Epithelial cell of esophagus (primary cell): ENCODE measurements at regions not wholly inside any gene's neighbourhood (a gene's known extent, or its start where the extent isn't known, plus 50 kb on each side); places are given as distances from the start of the nearest gene placed in this dataset.

Source experiments
- DNase-seq: peaks from one replicate; pipeline ENCODE4 v3.0.0; 2010; ENCODE audit warnings: low read depth
- H3K4me3 ChIP-seq: 2 replicates; pipeline ENCODE4 v1.5.1; 2011; ENCODE audit warnings: mild to moderate bottlenecking, low read length, control low read depth
- CTCF ChIP-seq: IDR thresholded peaks from 2 replicates; pipeline ENCODE4 v1.5.1; 2011; ENCODE audit warnings: low read depth, mild to moderate bottlenecking, low read length, control low read depth, inconsistent platforms; ENCODE audit not compliant: insufficient read depth; ENCODE audit errors: missing control alignments

GRCh38 chr20:50343490-50344179 is 153.0 kb downstream of the CEBPB start:
- no peak for DNase-seq
- no peak overlapping the region for H3K4me3 ChIP-seq
- TF ChIP-seq CTCF = no peak

GRCh38 chr20:50344232-50345071 is 153.8 kb downstream of the CEBPB start:
- H3K4me3 ChIP-seq = no peak overlapping the region
- peak; percentile 10 for TF ChIP-seq CTCF
- DNase-seq = no peak

GRCh38 chr20:50345712-50346373 is 155.2 kb downstream of the CEBPB start:
- TF ChIP-seq CTCF = no peak
- H3K4me3 ChIP-seq = no peak overlapping the region

GRCh38 chr20:50346374-50347283 is 156.0 kb downstream of the CEBPB start:
- DNase-seq = peak; percentile 73
- H3K4me3 ChIP-seq = no peak overlapping the region
- TF ChIP-seq CTCF = no peak

More at GRCh38 chr20:50345712-50346373, 155.2 kb downstream of the CEBPB start:
- no peak for DNase-seq

GRCh38 chr20:50347284-50348063 is 156.8 kb downstream of the CEBPB start:
- no peak for TF ChIP-seq CTCF
- no peak for DNase-seq
- no peak overlapping the region for H3K4me3 ChIP-seq
